ENCODE measurements at regions not wholly inside any gene's neighbourhood (a gene's known extent, or its start where the extent isn't known, plus 50 kb on each side); places are given as distances from the start of the nearest gene placed in this dataset.

GRCh38 chr9:71306134-71306533 is 184.7 kb upstream of the TRPM3 start:
- no peak for TF ChIP-seq CTCF (conservative IDR thresholded peaks at IDR 0.05)
- Mint-ChIP-seq H3K27me3 (peaks cover 3% of the 10 kb centered on the region), H3K4me3 (no peak overlapping the region), H3K36me3 (no peaks in the 10 kb centered on the region), H3K4me1 (ENCODE audit: unreplicated experiment) (no peaks in the 10 kb centered on the region), H3K27ac (no peak overlapping the region), H3K9me3 (no peaks in the 10 kb centered on the region)
- no peak for DNase-seq (ENCODE audit: extremely low spot score, unreplicated experiment)

GRCh38 chr9:71303351-71303750 is 181.9 kb upstream of the TRPM3 start:
- TF ChIP-seq CTCF (conservative IDR thresholded peaks at IDR 0.05): no peak
- peaks cover 11% of the 10 kb centered on the region for H3K27me3 Mint-ChIP-seq
- H3K36me3 Mint-ChIP-seq: no peaks in the 10 kb centered on the region
- H3K9me3 Mint-ChIP-seq: no peaks in the 10 kb centered on the region
- H3K27ac Mint-ChIP-seq: no peak overlapping the region
- no peak for DNase-seq (ENCODE audit: extremely low spot score, unreplicated experiment)
- H3K4me1 Mint-ChIP-seq (ENCODE audit: unreplicated experiment): no peaks in the 10 kb centered on the region
- H3K4me3 Mint-ChIP-seq: no peak overlapping the region

GRCh38 chr9:71302776-71303175 is 181.4 kb upstream of the TRPM3 start:
- no peak overlapping the region for H3K27ac Mint-ChIP-seq
- TF ChIP-seq CTCF (conservative IDR thresholded peaks at IDR 0.05): no peak
- H3K4me1 Mint-ChIP-seq (ENCODE audit: unreplicated experiment): no peaks in the 10 kb centered on the region
- H3K4me3 Mint-ChIP-seq: no peak overlapping the region
- peaks cover 11% of the 10 kb centered on the region for H3K27me3 Mint-ChIP-seq
- DNase-seq (ENCODE audit: extremely low spot score, unreplicated experiment): no peak
- H3K9me3 Mint-ChIP-seq: no peaks in the 10 kb centered on the region
- no peaks in the 10 kb centered on the region for H3K36me3 Mint-ChIP-seq

DNA sequence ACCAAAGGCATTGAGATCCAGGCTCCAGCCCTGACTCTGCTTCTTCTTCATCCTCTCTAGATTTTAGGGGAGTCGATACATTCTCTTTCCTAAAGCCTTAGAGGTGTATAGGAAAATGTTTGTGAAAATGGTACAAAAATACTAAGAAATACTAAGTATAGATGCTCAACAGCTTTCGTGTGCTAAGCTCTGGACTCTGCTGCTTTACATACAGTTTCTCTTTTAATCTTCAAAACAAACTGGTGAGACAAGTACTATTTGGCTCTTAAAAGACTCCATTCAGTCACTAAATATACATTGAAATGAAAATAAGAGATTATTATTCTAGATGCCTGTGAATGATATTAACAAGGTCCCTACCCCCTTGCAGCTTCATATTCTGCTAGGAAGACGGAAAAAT is 174.5 kb upstream of the TRPM3 start:
- H3K27ac Mint-ChIP-seq: no peak overlapping the region
- DNase-seq (ENCODE audit: extremely low spot score, unreplicated experiment): no peak
- no peaks in the 10 kb centered on the region for H3K36me3 Mint-ChIP-seq
- peaks cover 7% of the 10 kb centered on the region for H3K27me3 Mint-ChIP-seq
- TF ChIP-seq CTCF (conservative IDR thresholded peaks at IDR 0.05): no peak
- H3K9me3 Mint-ChIP-seq: no peaks in the 10 kb centered on the region
- no peaks in the 10 kb centered on the region for H3K4me1 Mint-ChIP-seq (ENCODE audit: unreplicated experiment)
- no peak overlapping the region for H3K4me3 Mint-ChIP-seq

- H3K9me3 Mint-ChIP-seq: no peaks in the 10 kb centered on the region
These were observed 164.7 kb upstream of the TRPM3 start for GRCh38 chr9:71286146-71286545.

More at GRCh38 chr9:71286146-71286545, 164.7 kb upstream of the TRPM3 start:
- no peak overlapping the region for H3K27ac Mint-ChIP-seq
- no peaks in the 10 kb centered on the region for H3K36me3 Mint-ChIP-seq
- no peak for TF ChIP-seq CTCF (conservative IDR thresholded peaks at IDR 0.05)
- no peak overlapping the region for H3K4me3 Mint-ChIP-seq
- no peak for DNase-seq (ENCODE audit: extremely low spot score, unreplicated experiment)
- peaks cover 3% of the 10 kb centered on the region for H3K4me1 Mint-ChIP-seq (ENCODE audit: unreplicated experiment)
- no peaks in the 10 kb centered on the region for H3K27me3 Mint-ChIP-seq

Data from type B pancreatic cell (in vitro differentiated cells).